WTC11 (cell line): ENCODE measurements at regions not wholly inside any gene's neighbourhood (a gene's known extent, or its start where the extent isn't known, plus 50 kb on each side); places are given as distances from the start of the nearest gene placed in this dataset.

ENCODE experiments used
- ATAC-seq: fragments of 200-7000 bp; cut with Tn5 transposase; 2 replicates; pipeline ENCODE4 v1.10.0; 2021; ENCODE audit warnings: mild to moderate bottlenecking, moderate library complexity
- CTCF ChIA-PET: fragments of 300-600 bp; sonication (Branson Sonifier 250); formaldehyde crosslinking; loops from one replicate; lab custom pipeline; 2021; ENCODE audit warnings: antibody characterized with exemption; lab: Charles Lee
- POLR2A ChIA-PET: fragments of 350-600 bp; sonication (Branson Sonifier 250); formaldehyde crosslinking; loops from one replicate; lab custom pipeline; 2021; ENCODE audit warnings: antibody characterized with exemption; lab: Charles Lee
- DNase-seq: peaks from one replicate; pipeline ENCODE4 v3.0.0; 2021; ENCODE audit warnings: low spot score
- H3K27ac Mint-ChIP-seq: 2 replicates; pipeline ENCODE4 v1.8.0; 2021; ENCODE audit warnings: mixed read lengths
- H3K27me3 Mint-ChIP-seq: 2 replicates; pipeline ENCODE4 v1.8.0; 2021; ENCODE audit warnings: low read depth, mild to moderate bottlenecking, moderate library complexity, mixed read lengths
- H3K36me3 Mint-ChIP-seq: 2 replicates; pipeline ENCODE4 v1.8.0; 2021; ENCODE audit warnings: mixed read lengths
- H3K4me1 Mint-ChIP-seq: 2 replicates; pipeline ENCODE4 v1.8.0; 2022; ENCODE audit warnings: mixed read lengths
- H3K4me3 Mint-ChIP-seq: 2 replicates; pipeline ENCODE4 v1.8.0; 2021; ENCODE audit warnings: mild to moderate bottlenecking, moderate library complexity, mixed read lengths
- H3K9me3 Mint-ChIP-seq: 2 replicates; pipeline ENCODE4 v1.8.0; 2021; ENCODE audit warnings: mixed read lengths
- CBFB ChIP-seq: sonication (generic); formaldehyde crosslinking; IDR thresholded peaks from 2 replicates; pipeline ENCODE4 v1.8.1; 2022; ENCODE audit warnings: mild to moderate bottlenecking, low read depth, missing genetic modification reagents
- MYBL2 ChIP-seq: sonication (generic); formaldehyde crosslinking; IDR thresholded peaks from 2 replicates; pipeline ENCODE4 v1.8.1; 2023; ENCODE audit warnings: mild to moderate bottlenecking, moderate library complexity, missing genetic modification reagents
- NFE2L1 ChIP-seq: sonication (generic); formaldehyde crosslinking; IDR thresholded peaks from 2 replicates; pipeline ENCODE4 v1.8.1; 2023; ENCODE audit warnings: missing genetic modification reagents
- NFYB ChIP-seq: sonication (generic); formaldehyde crosslinking; conservative IDR thresholded peaks from 2 replicates; pipeline ENCODE4 v1.8.0; 2022; ENCODE audit warnings: low read depth, missing genetic modification reagents
- TF ChIP-seq, protein P1 (sequence below): sonication (generic); formaldehyde crosslinking; IDR thresholded peaks from 2 replicates; pipeline ENCODE4 v1.8.1; 2022; ENCODE audit warnings: mild to moderate bottlenecking, missing genetic modification reagents, moderate library complexity, borderline replicate concordance
- TF ChIP-seq, protein P2 (sequence below): fragments of 250-450 bp; sonication (Bioruptor Pico); IDR thresholded peaks from 2 replicates; pipeline ENCODE4 v1.8.0; 2021; ENCODE audit warnings: mild to moderate bottlenecking
- TF ChIP-seq, protein P3 (sequence below): fragments of 200-600 bp; IDR thresholded peaks from 2 replicates; pipeline ENCODE4 v1.8.0; 2022; ENCODE audit warnings: antibody characterized with exemption
- TF ChIP-seq, protein P4 (sequence below): sonication (generic); formaldehyde crosslinking; IDR thresholded peaks from 2 replicates; pipeline ENCODE4 v1.8.1; 2023; ENCODE audit warnings: mild to moderate bottlenecking, missing genetic modification reagents, moderate library complexity
- TF ChIP-seq, protein P5 (sequence below): sonication (generic); formaldehyde crosslinking; IDR thresholded peaks from 2 replicates; pipeline ENCODE4 v1.8.0; 2023; ENCODE audit warnings: missing genetic modification reagents, mild to moderate bottlenecking, borderline replicate concordance
- TF ChIP-seq, protein P6 (sequence below): sonication (generic); formaldehyde crosslinking; IDR thresholded peaks from 2 replicates; pipeline ENCODE4 v1.8.1; 2022; ENCODE audit warnings: low read depth, missing genetic modification reagents, borderline replicate concordance

DNA sequence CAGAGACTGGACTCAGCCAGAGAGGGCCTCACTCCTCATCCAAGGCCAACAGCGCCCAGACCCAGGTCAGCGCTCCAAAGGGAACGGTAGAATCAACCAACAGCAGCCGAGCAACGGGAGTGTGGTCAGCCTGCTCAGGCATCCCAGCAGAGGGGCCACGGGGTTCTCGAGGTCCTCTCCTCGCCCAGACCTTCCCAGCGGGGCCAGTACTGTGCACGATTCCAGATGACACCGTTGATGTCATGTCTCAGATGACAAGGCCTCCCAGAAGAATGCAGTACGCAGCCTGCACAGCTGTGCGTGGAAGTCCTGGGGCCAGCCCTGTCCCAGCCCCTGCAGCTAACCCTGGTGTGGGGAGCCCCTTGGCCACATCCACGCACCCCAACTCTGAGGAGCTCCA is 141.0 kb upstream of the PPP1R26 start:
- no peak overlapping the region for H3K4me3 Mint-ChIP-seq
- H3K27ac Mint-ChIP-seq = peak overlapping the region; percentile 98
- H3K36me3 Mint-ChIP-seq = no peaks in the 10 kb centered on the region
- peaks cover 37% of the 10 kb centered on the region for H3K4me1 Mint-ChIP-seq
- no peaks in the 10 kb centered on the region for H3K9me3 Mint-ChIP-seq
- H3K27me3 Mint-ChIP-seq = no peaks in the 10 kb centered on the region
- CTCF ChIA-PET = interaction anchor here (1.0 to 1.3 kb wide), 3 partner anchors 43 to 85 kb away, joined by 3 to 4 read pairs (median 3); no protein-coding TSS in a partner anchor
- DNase-seq = peak; percentile 5
- POLR2A ChIA-PET = no interaction called here
- ATAC-seq = no peak
- TF ChIP-seq, protein P1, sequence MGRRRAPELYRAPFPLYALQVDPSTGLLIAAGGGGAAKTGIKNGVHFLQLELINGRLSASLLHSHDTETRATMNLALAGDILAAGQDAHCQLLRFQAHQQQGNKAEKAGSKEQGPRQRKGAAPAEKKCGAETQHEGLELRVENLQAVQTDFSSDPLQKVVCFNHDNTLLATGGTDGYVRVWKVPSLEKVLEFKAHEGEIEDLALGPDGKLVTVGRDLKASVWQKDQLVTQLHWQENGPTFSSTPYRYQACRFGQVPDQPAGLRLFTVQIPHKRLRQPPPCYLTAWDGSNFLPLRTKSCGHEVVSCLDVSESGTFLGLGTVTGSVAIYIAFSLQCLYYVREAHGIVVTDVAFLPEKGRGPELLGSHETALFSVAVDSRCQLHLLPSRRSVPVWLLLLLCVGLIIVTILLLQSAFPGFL (CRISPR knock-in tag) = no peak
- TF ChIP-seq CBFB (no peak), NFE2L1 (CRISPR knock-in tag) (no peak)
- TF ChIP-seq, protein P2, sequence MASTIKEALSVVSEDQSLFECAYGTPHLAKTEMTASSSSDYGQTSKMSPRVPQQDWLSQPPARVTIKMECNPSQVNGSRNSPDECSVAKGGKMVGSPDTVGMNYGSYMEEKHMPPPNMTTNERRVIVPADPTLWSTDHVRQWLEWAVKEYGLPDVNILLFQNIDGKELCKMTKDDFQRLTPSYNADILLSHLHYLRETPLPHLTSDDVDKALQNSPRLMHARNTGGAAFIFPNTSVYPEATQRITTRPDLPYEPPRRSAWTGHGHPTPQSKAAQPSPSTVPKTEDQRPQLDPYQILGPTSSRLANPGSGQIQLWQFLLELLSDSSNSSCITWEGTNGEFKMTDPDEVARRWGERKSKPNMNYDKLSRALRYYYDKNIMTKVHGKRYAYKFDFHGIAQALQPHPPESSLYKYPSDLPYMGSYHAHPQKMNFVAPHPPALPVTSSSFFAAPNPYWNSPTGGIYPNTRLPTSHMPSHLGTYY = no peak
- TF ChIP-seq, protein P3, sequence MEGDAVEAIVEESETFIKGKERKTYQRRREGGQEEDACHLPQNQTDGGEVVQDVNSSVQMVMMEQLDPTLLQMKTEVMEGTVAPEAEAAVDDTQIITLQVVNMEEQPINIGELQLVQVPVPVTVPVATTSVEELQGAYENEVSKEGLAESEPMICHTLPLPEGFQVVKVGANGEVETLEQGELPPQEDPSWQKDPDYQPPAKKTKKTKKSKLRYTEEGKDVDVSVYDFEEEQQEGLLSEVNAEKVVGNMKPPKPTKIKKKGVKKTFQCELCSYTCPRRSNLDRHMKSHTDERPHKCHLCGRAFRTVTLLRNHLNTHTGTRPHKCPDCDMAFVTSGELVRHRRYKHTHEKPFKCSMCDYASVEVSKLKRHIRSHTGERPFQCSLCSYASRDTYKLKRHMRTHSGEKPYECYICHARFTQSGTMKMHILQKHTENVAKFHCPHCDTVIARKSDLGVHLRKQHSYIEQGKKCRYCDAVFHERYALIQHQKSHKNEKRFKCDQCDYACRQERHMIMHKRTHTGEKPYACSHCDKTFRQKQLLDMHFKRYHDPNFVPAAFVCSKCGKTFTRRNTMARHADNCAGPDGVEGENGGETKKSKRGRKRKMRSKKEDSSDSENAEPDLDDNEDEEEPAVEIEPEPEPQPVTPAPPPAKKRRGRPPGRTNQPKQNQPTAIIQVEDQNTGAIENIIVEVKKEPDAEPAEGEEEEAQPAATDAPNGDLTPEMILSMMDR = no peak
- TF ChIP-seq, protein P4, sequence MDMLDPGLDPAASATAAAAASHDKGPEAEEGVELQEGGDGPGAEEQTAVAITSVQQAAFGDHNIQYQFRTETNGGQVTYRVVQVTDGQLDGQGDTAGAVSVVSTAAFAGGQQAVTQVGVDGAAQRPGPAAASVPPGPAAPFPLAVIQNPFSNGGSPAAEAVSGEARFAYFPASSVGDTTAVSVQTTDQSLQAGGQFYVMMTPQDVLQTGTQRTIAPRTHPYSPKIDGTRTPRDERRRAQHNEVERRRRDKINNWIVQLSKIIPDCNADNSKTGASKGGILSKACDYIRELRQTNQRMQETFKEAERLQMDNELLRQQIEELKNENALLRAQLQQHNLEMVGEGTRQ (CRISPR knock-in tag) = no peak
- TF ChIP-seq, protein P5, sequence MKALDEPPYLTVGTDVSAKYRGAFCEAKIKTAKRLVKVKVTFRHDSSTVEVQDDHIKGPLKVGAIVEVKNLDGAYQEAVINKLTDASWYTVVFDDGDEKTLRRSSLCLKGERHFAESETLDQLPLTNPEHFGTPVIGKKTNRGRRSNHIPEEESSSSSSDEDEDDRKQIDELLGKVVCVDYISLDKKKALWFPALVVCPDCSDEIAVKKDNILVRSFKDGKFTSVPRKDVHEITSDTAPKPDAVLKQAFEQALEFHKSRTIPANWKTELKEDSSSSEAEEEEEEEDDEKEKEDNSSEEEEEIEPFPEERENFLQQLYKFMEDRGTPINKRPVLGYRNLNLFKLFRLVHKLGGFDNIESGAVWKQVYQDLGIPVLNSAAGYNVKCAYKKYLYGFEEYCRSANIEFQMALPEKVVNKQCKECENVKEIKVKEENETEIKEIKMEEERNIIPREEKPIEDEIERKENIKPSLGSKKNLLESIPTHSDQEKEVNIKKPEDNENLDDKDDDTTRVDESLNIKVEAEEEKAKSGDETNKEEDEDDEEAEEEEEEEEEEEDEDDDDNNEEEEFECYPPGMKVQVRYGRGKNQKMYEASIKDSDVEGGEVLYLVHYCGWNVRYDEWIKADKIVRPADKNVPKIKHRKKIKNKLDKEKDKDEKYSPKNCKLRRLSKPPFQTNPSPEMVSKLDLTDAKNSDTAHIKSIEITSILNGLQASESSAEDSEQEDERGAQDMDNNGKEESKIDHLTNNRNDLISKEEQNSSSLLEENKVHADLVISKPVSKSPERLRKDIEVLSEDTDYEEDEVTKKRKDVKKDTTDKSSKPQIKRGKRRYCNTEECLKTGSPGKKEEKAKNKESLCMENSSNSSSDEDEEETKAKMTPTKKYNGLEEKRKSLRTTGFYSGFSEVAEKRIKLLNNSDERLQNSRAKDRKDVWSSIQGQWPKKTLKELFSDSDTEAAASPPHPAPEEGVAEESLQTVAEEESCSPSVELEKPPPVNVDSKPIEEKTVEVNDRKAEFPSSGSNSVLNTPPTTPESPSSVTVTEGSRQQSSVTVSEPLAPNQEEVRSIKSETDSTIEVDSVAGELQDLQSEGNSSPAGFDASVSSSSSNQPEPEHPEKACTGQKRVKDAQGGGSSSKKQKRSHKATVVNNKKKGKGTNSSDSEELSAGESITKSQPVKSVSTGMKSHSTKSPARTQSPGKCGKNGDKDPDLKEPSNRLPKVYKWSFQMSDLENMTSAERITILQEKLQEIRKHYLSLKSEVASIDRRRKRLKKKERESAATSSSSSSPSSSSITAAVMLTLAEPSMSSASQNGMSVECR (CRISPR knock-in tag) = no peak

DNA sequence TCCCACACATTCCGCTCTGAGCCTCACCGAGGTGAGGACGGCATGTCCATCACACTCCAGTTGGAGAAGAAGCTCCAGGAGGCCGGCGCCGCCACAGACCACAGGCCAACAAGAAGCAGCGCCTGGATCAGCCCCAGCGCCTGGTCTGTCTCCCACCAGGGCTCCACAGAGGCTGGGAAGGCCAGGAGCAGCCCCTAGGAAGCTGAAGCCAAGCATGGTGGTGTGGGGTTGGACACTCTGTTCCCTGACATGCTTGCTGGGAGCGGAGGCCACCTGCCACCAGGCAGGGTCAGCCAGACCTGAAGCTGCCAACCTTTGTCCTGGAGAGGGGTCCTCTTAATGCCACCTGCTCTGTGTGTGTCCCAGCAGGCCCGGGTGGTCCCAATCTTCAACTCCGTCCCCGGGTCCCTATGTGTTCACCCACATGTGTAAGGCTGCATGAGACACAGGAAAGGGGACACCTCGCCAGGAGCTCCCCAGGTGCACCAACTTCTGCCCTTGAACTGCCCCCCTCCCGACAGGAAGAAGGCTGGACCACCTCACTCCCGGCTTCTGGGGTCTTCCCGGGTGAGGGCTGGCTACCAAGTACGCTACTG is 140.1 kb upstream of the PPP1R26 start:
- DNase-seq = peak; percentile 13

More for the DNA sequence above, 140.1 kb upstream of the PPP1R26 start:
- Mint-ChIP-seq H3K27ac (peak overlapping the region; percentile 98), H3K27me3 (no peaks in the 10 kb centered on the region), H3K9me3 (no peaks in the 10 kb centered on the region), H3K36me3 (no peaks in the 10 kb centered on the region), H3K4me3 (no peak overlapping the region), H3K4me1 (peaks cover 44% of the 10 kb centered on the region)
- ChIA-PET POLR2A (no interaction called here), CTCF (interaction anchor here (0.8 to 2.2 kb wide), 9 partner anchors 21 to 896 kb away, joined by 3 to 11 read pairs (median 4); partner anchors contain the start of gene OLFM1)
- TF ChIP-seq, protein P6, sequence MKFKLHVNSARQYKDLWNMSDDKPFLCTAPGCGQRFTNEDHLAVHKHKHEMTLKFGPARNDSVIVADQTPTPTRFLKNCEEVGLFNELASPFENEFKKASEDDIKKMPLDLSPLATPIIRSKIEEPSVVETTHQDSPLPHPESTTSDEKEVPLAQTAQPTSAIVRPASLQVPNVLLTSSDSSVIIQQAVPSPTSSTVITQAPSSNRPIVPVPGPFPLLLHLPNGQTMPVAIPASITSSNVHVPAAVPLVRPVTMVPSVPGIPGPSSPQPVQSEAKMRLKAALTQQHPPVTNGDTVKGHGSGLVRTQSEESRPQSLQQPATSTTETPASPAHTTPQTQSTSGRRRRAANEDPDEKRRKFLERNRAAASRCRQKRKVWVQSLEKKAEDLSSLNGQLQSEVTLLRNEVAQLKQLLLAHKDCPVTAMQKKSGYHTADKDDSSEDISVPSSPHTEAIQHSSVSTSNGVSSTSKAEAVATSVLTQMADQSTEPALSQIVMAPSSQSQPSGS (CRISPR knock-in tag) = no peak
- TF ChIP-seq NFYB (CRISPR knock-in tag) (no peak), MYBL2 (CRISPR knock-in tag) (no peak)
- no peak for ATAC-seq
